ENCODE measurements at regions not wholly inside any gene's neighbourhood (a gene's known extent, or its start where the extent isn't known, plus 50 kb on each side); places are given as distances from the start of the nearest gene placed in this dataset.

GRCh38 chr6:145051661-145052060 lies 683.7 kb downstream of the EPM2A start:
- WGBS: 64% methylated on average over 2 of the region's 2 CpGs
- no peaks in the 10 kb centered on the region for H3K36me3 ChIP-seq (ENCODE audit: control insufficient read depth in 4 of 4, insufficient read depth in 3 of 4, low read depth in 1 of 4, low read length in 3 of 4)
- no peaks in the 10 kb centered on the region for H3K9me3 ChIP-seq (ENCODE audit: control insufficient read depth in 4 of 4, low read length in 3 of 4)
- DNase-seq (ENCODE audit: low spot score): no peak
- no peak overlapping the region for H3K27ac ChIP-seq (ENCODE audit: low read depth in 1 of 2, low read length in 2 of 2)
- H3K4me1 ChIP-seq (ENCODE audit: control insufficient read depth in 4 of 4, insufficient read depth in 4 of 4, low read length in 3 of 4): peaks cover 5 to 22% (median 10%) of the 10 kb centered on the region in 4 donors
- no peaks in the 10 kb centered on the region for H3K27me3 ChIP-seq (ENCODE audit: control insufficient read depth in 4 of 4, insufficient read depth in 4 of 4, low read length in 3 of 4)
- no peak overlapping the region for H3K9ac ChIP-seq (ENCODE audit: low read depth in 1 of 2, low read length in 2 of 2)
- H3K4me3 ChIP-seq (ENCODE audit: low read depth in 1 of 3, low read length in 3 of 3): no peak overlapping the region
- TF ChIP-seq SP1 (IDR thresholded peaks at IDR 0.05): peak; percentile 26
- peak in 1 of 2 donors; percentile 49 for TF ChIP-seq RAD21 (IDR thresholded peaks at IDR 0.05)
- no peak for TF ChIP-seq GABPA (IDR thresholded peaks at IDR 0.05 in 1 of 2, conservative IDR thresholded peaks at IDR 0.05 in 1 of 2)
- no peak for TF ChIP-seq HNF4G (IDR thresholded peaks at IDR 0.05)
- TF ChIP-seq YY1 (IDR thresholded peaks at IDR 0.05): no peak
- TF ChIP-seq ATF3 (IDR thresholded peaks at IDR 0.05): peak; percentile 90
- TF ChIP-seq CTCF (IDR thresholded peaks at IDR 0.05; ENCODE audit: low read depth, low read length, missing input control): no peak
- TF ChIP-seq FOXA2 (IDR thresholded peaks at IDR 0.05): no peak
- no peak for TF ChIP-seq JUND (IDR thresholded peaks at IDR 0.05)
- TF ChIP-seq, protein P1, sequence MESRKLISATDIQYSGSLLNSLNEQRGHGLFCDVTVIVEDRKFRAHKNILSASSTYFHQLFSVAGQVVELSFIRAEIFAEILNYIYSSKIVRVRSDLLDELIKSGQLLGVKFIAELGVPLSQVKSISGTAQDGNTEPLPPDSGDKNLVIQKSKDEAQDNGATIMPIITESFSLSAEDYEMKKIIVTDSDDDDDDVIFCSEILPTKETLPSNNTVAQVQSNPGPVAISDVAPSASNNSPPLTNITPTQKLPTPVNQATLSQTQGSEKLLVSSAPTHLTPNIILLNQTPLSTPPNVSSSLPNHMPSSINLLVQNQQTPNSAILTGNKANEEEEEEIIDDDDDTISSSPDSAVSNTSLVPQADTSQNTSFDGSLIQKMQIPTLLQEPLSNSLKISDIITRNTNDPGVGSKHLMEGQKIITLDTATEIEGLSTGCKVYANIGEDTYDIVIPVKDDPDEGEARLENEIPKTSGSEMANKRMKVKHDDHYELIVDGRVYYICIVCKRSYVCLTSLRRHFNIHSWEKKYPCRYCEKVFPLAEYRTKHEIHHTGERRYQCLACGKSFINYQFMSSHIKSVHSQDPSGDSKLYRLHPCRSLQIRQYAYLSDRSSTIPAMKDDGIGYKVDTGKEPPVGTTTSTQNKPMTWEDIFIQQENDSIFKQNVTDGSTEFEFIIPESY (IDR thresholded peaks at IDR 0.05): no peak
- peak; percentile 18 to 26 for TF ChIP-seq HNF4A (conservative IDR thresholded peaks at IDR 0.05)
- no peak for TF ChIP-seq TAF1 (conservative IDR thresholded peaks at IDR 0.05)
- TF ChIP-seq, protein P2, sequence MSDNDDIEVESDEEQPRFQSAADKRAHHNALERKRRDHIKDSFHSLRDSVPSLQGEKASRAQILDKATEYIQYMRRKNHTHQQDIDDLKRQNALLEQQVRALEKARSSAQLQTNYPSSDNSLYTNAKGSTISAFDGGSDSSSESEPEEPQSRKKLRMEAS (IDR thresholded peaks at IDR 0.05): no peak
- TF ChIP-seq NR2F2 (IDR thresholded peaks at IDR 0.05): no peak
- no peak for TF ChIP-seq EGR1 (IDR thresholded peaks at IDR 0.05; ENCODE audit: low read depth in 2 of 2)

DNA sequence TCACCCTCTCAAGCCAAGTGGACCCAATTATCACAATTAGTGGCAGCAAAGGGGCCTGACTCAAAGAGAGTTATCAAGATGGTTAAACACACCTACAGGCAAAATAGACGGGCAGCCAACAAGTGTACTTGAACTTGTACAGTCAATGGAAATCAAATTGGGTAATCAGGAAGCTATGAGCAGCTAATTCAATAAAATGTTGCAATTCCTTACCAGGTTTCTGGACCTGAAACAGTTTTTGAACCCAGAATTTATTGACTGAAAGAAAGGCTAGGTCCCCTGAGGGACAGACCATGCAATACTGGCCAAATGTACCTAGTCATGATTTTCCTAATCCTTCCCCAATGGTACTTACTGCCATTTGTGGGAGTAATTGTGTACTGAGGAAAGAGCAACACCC lies 679.8 kb downstream of the EPM2A start:
- H3K4me3 ChIP-seq (ENCODE audit: low read depth in 1 of 3, low read length in 3 of 3): no peak overlapping the region
- no peak overlapping the region for H3K9ac ChIP-seq (ENCODE audit: low read depth in 1 of 2, low read length in 2 of 2)
- peaks cover 5 to 22% (median 10%) of the 10 kb centered on the region in 4 donors for H3K4me1 ChIP-seq (ENCODE audit: control insufficient read depth in 4 of 4, insufficient read depth in 4 of 4, low read length in 3 of 4)
- no peak for DNase-seq (ENCODE audit: low spot score)
- no peaks in the 10 kb centered on the region for H3K27me3 ChIP-seq (ENCODE audit: control insufficient read depth in 4 of 4, insufficient read depth in 4 of 4, low read length in 3 of 4)
- 45% methylated on average over 1 of the region's 1 CpG for WGBS
- peak overlapping the region in 1 of 2 donors; percentile 44 for H3K27ac ChIP-seq (ENCODE audit: low read depth in 1 of 2, low read length in 2 of 2)
- H3K36me3 ChIP-seq (ENCODE audit: control insufficient read depth in 4 of 4, insufficient read depth in 3 of 4, low read depth in 1 of 4, low read length in 3 of 4): no peaks in the 10 kb centered on the region
- H3K9me3 ChIP-seq (ENCODE audit: control insufficient read depth in 4 of 4, low read length in 3 of 4): no peaks in the 10 kb centered on the region
- TF ChIP-seq EGR1 (IDR thresholded peaks at IDR 0.05; ENCODE audit: low read depth in 2 of 2): peak; percentile 28 to 65
- TF ChIP-seq GABPA (IDR thresholded peaks at IDR 0.05 in 1 of 2, conservative IDR thresholded peaks at IDR 0.05 in 1 of 2): no peak
- peak; percentile 80 for TF ChIP-seq ATF3 (IDR thresholded peaks at IDR 0.05)
- peak; percentile 76 for TF ChIP-seq SP1 (IDR thresholded peaks at IDR 0.05)
- TF ChIP-seq RAD21 (IDR thresholded peaks at IDR 0.05): peak; percentile 56 to 59
- TF ChIP-seq FOXA2 (IDR thresholded peaks at IDR 0.05): peak; percentile 66
- peak; percentile 88 to 90 for TF ChIP-seq HNF4A (conservative IDR thresholded peaks at IDR 0.05)
- TF ChIP-seq JUND (IDR thresholded peaks at IDR 0.05): peak; percentile 83 to 88
- peak; percentile 13 for TF ChIP-seq FOXA1 (IDR thresholded peaks at IDR 0.05)
- TF ChIP-seq, protein P3, sequence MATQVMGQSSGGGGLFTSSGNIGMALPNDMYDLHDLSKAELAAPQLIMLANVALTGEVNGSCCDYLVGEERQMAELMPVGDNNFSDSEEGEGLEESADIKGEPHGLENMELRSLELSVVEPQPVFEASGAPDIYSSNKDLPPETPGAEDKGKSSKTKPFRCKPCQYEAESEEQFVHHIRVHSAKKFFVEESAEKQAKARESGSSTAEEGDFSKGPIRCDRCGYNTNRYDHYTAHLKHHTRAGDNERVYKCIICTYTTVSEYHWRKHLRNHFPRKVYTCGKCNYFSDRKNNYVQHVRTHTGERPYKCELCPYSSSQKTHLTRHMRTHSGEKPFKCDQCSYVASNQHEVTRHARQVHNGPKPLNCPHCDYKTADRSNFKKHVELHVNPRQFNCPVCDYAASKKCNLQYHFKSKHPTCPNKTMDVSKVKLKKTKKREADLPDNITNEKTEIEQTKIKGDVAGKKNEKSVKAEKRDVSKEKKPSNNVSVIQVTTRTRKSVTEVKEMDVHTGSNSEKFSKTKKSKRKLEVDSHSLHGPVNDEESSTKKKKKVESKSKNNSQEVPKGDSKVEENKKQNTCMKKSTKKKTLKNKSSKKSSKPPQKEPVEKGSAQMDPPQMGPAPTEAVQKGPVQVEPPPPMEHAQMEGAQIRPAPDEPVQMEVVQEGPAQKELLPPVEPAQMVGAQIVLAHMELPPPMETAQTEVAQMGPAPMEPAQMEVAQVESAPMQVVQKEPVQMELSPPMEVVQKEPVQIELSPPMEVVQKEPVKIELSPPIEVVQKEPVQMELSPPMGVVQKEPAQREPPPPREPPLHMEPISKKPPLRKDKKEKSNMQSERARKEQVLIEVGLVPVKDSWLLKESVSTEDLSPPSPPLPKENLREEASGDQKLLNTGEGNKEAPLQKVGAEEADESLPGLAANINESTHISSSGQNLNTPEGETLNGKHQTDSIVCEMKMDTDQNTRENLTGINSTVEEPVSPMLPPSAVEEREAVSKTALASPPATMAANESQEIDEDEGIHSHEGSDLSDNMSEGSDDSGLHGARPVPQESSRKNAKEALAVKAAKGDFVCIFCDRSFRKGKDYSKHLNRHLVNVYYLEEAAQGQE (IDR thresholded peaks at IDR 0.05): no peak
- no peak for TF ChIP-seq CTCF (IDR thresholded peaks at IDR 0.05; ENCODE audit: low read depth, low read length, missing input control)
- TF ChIP-seq, protein P1 (IDR thresholded peaks at IDR 0.05): peak; percentile 86
- TF ChIP-seq, protein P2 (IDR thresholded peaks at IDR 0.05): peak; percentile 85
- TF ChIP-seq YY1 (IDR thresholded peaks at IDR 0.05): peak; percentile 74
- TF ChIP-seq HNF4G (IDR thresholded peaks at IDR 0.05): peak; percentile 40

Measured in liver (tissue), 8 donors.